ENCODE measurements at regions not wholly inside any gene's neighbourhood (a gene's known extent, or its start where the extent isn't known, plus 50 kb on each side); places are given as distances from the start of the nearest gene placed in this dataset.

DNA sequence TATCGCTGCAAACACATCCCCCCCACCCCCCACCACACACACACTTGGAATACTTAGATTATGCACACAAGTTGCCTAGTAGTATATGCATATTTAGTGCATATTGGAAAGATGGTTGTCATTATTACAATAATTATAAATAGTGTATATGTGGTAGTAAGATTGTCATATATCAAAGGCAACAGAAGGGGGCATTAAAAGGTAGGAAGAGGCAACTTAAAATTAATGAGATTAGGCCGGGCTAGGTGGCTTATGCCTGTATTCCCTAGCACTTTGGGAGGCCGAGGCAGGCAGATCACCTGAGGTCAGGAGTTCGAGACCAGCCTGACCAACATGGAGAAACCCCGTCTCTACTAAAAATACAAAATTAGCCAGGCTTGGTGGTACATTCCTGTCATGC, 52.1 kb downstream of the GSC start:
- DNase-seq (ENCODE audit: low read depth): no peak

DNA sequence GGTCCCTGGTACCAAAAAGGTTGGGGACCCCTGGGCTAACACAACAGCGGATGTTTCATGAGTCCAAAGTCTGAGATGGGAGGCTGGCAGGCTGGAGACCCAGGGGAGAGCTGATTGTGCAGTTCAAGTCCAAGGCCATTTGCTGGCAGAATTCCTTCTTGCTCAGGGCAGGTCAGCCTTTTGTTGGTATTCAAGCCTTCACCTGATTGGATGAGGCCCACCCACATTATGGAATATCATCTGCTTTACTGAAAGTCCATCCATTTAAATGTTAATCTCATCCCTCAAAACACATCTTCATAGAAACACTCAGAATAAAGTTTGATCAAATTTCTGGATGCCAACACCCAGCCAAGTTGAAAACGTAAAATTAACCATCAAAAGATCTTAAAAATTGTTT, 52.9 kb downstream of the GSC start:
- no peak for DNase-seq (ENCODE audit: low read depth)

DNA sequence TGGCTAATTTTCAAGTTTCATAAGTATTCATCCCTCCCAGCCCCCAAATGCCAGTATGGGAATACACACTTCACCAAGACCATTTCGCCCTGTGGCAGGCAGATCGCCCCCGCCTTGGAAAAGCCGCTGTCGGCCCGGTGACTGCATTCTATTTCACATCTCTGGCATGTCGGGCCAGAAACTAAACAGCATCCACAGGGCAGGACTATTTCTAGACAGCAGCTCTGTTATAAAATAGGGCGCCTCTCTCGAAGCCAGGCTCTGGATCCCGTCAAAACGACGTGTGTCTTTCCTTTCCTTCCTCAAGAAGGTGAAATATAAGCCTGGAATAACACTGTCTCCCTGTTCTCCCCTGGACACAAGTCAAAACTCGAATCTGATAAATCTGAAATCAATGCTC, 56.8 kb downstream of the GSC start:
- no peak for DNase-seq (ENCODE audit: low read depth)

DNA sequence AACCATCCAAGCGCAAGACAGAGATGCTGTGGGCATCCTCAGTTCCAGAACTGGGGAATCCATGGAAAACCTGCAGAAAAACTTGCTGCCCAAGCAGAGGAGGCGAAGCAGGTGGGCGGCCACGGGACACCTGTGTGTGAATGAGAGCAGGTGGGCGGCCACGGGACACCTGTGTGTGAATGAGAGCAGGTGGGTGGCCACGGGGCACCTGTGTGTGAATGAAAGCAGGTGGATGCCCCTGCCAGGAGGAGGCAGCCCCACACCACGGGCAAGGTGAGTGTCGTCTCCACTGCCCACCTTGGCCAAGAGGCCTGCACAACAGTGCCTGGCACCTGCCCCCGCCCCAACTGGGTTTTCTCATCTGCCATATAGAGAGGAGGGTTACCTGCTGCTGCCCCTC, 59.2 kb downstream of the GSC start:
- no peak for DNase-seq (ENCODE audit: low read depth)

DNA sequence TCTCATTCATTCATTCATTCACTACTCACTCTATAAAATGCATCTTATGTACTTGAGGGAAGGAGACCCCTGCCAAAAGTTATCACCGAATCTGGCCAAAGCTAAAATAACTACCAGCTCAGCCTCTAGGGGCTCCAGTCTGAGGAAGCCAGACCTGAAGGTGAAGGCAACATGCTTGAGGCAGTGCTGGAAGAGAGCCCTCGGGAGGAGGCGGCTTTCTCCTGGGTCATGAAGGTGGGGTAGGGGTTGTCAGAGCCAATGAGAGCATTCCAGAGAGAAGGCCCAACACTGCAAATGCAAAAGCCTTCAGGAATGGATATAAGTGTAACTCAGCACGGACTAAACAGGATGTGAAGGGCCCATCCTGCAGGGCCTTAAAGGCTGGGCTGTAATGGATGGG, 62.4 kb downstream of the GSC start:
- no peak for DNase-seq (ENCODE audit: low read depth)

DNA sequence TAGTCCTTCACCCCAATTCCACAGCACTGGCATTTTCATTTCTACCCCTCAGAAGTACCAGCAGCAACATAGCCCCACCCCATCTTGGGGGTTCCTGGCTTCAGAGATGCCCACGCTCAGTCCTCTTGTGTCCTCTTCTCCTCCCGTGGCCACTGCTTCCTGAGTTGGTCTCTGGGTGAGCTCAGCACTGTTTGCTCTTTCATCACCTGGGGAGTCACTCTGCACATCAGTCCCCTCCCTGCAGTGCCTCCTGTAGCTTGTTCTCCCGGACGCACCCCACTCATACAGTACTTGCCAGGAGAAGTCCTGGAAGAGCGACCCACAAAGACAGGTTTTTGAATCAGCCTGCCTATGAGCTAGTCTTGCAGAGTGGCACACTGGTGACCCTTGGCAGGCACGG, 63.8 kb downstream of the GSC start:
- DNase-seq (ENCODE audit: low read depth): no peak

DNA sequence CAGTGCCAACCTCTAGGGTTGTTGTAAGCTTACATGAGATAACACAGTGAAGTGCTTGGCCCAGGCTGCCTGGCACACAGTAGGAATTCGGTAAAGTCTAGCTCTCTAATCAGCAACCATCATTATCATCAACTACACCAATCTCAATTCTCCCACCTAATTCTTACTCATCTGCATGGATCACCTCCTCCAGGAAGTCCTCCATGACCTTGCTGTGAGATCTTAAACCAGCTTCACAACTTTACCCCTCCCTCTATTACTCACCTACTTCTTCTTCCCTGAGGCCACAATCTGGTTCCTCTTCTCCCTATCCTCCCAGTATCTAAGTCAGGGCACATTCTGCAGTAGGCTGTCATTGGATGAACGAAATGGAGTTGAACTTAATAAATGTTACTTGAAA, 67.3 kb downstream of the GSC start:
- DNase-seq (ENCODE audit: low read depth): no peak

DNA sequence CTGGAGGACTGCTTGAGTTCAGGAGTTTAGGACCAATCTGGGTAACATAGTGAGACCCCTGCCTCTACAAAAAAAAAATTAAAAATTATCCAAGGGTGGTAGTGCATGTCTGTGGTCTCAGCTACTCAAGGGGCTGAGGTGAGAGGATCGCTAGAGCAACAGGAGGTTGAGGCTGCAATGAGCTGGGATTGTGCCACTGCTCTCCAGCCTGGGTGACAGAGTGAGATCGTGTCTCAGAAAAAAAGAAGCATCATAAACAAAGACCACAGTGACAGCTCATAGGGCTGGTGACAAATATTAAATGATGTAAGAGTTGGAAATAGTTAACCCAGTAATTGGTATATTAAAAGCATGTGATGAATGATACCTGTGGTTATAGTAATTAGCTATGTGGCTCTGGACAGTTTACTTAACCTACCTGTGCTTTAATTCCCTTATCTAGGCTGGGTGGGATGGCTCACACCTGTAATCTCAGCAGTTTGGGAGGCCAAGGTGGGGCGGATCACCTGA, 68.0 kb downstream of the GSC start:
- DNase-seq (ENCODE audit: low read depth): no peak

DNA sequence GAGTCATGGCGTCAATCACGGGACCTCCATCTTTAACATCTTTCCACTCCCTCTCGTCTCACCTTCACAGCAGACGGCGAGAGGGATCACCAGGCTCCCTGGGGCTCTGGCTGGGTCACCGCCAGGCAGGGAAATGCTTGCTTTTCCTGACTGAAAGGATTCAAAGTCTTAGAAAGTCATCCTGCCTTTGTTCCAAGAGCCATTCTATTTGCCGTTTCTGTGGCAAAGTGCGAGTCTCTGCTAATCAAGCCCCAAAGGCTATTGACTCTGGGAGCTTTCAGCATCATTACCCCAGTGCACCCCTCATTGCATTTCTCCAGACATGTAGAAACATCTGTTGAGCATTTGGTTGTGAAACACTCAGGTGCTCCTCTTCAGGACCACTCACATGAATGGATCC, 69.6 kb downstream of the GSC start:
- no peak for DNase-seq (ENCODE audit: low read depth)

DNA sequence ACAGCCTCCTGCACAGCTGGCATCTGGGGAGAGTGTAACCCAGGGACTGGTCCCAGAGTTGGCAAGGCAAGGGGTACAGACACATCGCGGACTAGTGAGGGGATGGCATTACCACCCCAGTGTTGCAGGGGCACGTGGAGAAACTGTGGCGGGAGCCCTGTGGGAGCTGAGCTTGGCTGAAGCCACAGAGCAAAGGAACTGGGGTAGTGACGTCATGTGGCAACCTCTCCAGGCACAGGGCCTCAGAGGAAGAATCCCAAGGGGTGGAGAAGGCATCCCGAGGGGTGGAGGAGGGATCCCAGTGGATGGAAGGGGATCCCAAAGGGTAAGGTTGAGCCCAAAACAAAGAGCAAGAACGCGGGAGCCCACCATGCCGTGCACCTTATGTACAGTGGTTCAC, 70.1 kb downstream of the GSC start:
- no peak for DNase-seq (ENCODE audit: low read depth)

DNA sequence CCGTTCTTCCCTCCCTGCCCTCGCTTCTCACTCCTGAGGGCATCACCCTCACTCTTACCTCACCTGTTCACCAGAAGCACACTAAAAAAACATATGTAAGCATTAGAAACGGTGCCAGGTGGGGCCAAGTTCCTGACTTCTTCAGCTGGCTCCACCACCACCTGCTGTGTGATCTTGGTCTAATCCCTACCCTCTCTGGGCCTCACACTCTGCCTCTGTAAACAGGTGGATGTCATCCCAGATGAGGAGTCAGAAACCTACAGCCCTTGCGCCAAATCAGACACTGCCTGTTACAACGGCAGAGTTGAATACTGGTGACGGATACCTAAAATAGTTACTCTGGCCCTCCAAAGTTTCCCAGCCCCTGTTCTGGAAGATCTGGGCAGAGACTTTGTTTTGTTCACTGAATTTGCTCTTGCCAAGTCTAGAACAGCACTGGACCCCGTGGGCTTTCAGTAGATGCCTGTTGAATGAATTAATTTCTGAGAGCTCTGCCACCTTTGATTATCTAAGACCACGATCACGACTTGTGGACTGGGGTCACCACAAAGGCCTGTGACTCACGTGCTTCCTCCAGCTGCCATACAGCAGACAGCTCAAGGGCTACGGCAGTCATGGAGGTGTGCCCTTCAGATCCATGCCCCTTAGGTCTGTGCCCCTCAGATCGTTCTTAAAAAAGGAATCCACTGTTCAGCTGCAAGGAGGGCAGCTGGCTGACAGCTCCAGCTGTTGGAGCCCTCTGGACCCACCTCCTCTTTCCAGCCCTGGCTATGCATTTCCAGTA, 71.9 kb downstream of the GSC start:
- DNase-seq (ENCODE audit: low read depth): no peak

DNA sequence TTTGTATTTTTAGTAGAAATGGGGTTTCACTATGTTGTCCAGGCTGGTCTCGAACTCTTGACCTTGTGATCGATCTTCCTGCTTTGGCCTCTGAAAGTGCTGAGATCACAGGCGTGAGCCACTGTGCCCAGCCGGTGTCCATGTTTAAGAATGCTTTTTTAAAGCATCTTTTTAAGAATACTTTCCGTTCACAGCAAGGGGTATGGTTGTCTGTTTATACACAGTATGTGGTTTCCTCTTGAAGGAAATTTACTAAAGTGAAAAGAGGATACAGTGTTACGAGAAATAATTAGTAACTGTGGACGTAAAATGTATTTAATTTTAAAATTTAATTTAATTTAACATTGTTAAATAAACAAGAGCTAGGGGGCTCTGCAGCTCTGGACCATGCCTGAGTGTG, 73.4 kb downstream of the GSC start:
- DNase-seq (ENCODE audit: low read depth): no peak

DNA sequence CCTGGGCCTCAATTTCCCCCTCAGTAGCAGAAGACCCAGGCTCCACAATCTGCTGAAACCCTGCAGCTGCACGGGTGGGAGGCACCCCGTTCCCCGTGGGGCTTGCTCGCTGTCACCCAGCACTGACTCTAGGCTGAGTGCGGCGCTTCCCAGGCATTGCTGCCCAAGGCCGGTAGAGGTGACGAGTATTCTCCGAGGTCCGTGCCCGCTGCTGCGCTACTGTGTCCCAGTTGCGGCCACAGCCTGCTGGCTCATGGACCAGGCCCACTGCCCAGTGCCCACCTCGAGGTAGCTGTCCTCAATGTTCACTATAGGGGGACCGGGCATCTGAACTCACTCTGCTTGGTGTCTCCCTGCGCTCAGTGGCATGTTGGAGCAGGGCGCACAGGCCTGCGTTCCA, 74.7 kb downstream of the GSC start:
- no peak for DNase-seq (ENCODE audit: low read depth)

DNA sequence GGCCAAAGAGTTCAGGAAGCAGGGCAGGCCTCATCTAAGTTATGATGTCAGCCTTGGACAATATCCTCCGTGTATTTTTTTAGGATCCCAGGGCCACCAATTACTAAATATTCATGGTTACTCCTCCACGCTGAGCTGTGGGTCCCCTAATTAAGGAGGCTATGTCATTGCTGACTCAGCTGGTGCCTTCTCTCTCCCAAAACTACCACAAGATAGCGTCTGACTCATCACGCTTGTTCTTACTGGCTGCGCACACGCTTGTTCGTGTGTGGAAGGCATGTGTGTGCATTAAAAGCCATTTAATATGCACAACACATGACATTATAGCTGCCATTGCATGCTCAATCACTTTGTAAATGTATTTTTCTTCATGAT, 78.3 kb downstream of the GSC start:
- DNase-seq (ENCODE audit: low read depth): no peak

DNA sequence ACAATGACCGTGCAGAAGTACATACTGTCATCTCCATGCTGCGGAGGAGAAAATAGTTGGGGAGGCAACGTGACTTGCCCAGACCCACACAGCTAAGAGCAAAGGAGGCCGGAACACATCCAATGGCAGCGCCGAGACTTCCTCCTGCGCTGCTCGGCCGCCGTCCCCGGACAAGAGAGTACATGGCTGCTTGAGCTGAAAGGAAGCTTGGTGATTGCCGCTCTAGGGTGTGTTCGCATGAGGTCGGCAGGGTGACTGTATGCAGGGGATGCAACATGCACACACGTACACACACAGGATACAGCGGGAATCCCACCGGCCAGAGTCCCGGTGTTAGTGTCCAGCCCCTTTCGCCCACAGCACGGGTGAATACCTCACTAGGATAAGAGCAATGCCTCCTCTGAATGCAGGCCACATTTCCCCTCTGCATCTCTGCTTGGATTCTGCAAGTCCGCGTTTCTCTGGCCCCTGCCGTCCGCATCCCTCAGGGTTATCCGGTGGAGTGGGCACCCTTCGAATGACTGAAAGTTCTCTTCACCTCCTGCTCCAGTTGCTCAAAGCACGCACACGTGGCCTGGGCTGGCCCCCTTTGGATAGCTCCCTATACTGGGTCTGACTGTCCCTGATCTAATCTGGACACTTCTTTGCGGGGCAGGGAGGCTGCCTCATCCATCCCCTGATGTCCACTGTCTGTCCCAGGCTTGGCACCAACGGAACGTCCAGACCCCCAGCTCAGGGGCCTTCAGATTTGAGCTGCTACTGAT, 78.8 kb downstream of the GSC start:
- no peak for DNase-seq (ENCODE audit: low read depth)

DNA sequence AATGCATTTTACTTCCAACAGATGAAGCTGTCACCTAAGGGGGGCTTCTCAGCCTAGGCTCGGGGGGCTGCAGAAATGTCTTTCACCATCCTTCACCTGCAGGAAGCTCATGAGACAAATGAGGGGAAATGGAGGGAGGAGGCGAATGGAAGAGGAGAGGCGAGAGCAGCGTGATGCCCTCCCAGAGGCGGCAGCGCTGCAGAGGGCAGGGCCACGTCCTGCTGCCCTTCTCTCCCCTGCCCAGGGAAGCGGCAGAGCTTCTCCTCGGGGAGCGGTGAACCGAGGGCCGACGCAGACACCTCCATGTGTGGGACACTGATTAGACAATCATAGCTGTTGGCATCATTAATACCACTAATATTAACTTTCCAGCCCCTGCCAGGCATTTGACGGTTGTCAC, 78.3 kb downstream of the SERPINA3 start:
- no peak for DNase-seq (ENCODE audit: low read depth)

DNA sequence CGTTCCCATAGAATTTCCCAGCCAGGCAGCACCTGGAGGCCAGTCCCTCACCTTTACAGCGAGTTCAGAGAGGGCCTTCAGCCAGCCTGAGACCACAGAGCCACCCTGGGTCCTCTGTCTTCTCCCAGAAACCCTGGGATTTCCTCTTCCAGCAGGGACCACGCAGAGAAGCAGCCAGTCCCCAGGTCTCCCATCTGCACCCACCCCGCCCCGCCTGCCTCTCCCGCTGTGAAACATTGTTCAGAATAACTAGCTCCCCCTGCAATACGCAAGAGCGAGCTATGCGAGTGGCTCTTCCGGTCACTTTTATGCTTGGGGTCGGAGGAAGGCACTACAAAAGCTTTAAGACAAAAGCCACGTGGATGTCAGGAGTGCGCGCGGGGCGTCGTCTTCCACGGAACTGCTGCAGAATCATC, 77.8 kb downstream of the SERPINA3 start:
- DNase-seq (ENCODE audit: low read depth): no peak

DNA sequence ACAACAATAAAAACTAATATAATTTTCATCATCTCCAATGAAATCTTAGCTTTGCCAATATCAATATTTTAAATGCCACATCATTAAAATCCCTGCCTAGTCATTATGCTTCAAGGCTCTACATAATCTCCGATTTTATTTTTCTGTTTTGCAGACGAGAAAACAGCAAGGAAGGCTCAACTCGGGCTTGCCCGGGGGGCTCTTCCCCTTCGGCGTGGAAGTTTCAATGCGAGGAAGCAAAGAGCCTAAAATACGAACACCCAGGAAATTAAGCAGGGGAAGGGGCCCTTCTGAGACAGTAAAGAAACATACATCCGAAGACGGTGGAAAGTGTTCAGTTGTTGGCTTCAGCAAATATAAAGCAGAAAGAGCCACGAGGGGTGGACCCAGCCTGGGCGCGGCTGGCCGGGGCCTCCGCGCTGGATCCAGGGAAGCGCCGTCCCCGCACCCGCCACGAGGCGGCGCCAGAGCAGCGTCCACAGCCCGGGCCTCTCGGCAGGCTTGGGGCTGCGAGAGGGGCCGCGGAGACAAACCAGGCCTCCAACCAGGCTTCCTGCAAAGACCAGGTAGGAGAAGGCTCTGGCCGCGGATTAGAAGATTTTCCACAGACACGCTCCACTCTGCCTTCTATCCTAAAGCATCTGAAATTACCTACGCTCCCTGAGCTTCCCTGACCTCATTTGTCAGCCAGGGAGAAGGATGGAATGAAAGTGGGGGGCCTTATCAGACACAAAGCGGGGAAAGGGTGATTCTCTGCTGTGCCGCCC, 77.2 kb downstream of the SERPINA3 start:
- DNase-seq (ENCODE audit: low read depth): peak; percentile 37

DNA sequence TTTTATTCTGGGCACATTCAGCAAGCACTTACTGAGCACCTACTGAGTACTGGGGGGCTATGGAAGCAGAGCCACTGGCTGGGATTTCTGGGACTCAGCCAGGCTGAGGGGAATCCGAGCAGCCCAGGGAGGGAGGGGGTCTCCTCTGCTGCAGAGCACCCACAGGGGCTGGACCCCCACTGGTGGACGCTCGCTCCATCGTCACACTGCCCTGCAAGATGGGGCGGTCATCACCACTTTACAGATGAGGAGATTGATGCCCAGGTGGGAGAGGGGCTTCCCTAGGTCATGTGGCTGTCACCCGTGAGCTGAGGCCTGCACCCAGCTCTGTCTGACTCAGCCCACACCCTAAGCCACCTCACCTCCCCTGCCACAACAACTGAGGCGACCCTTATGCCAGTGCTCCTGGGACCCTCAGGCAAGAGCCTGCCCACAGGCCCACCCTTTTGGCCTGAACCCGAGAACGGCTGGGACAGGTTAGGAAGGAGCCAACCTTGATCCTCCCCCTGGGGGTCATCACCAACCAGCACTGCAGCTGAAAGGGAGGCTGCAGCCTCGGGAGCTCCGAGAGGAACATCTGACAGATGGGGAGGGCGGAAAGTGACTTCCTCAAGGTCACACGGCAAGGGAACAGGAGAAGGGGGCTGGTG, 74.4 kb downstream of the SERPINA3 start:
- DNase-seq (ENCODE audit: low read depth): no peak

DNA sequence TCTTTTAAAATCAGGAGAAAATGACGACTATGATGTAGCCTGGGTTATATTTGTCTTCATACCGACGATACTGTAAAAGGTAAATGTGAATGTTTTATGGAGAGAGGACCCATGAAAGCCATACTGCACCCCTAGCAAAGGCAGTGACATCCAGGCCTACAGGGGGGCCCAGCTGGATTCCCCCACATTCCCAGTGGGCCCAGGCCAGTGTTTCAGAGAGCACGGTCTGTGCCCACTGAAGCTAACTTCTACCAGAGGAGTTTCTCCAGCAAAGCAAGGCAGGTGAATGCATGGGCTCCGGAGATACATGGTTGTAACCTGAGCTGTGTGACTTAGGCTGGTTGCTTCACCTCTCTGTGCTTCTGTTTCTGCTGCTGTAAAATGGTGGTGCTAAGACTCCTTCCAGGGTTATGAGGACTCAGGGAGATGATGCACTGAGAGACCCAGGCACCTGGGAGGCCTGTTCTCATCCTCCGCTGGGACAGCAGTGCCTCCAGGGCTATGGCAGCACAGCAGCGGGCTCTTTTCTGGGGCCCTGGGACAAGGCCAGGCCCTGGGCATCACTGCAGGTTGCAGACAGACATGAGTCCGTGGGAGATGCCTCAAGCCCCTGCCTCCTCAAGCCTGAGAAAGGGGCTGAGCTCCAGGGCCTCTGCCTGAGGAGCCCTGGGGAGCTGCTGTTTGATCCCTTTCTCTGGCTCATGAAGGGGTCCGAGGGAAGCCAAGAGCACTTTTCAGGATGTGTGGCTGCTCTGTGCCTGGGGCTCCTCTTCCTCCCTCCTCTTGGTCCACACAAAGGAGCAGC, 73.7 kb downstream of the SERPINA3 start:
- no peak for DNase-seq (ENCODE audit: low read depth)

DNA sequence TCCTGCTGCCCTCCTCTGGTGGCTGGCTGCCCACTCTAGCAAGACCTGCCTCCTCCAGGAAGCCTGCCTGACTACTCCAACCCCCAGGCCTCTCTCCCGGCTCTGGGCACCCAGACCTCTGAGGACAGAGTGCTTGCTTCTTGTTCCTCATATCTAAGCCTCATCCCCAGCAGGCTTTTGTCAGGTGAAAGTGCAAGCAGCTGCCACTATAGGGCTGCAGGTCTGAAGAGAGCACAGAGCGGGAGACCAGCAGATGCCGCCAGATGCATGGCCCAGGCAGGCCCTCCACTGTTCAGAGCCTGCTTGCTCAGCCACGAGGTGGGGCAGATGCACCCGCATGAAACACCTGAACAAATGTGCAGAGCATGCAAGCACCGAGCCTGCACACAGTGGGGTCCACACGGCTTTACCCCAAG, 73.0 kb downstream of the SERPINA3 start:
- DNase-seq (ENCODE audit: low read depth): no peak

All from stimulated activated CD8-positive, alpha-beta memory T cell treated with anti-CD3 and anti-CD28 coated beads, Interleukin-7, amount 100 ng/mL, for 24 hours (primary cell).